Stomach smooth muscle (tissue), 2 donors: ENCODE measurements at regions not wholly inside any gene's neighbourhood (a gene's known extent, or its start where the extent isn't known, plus 50 kb on each side); places are given as distances from the start of the nearest gene placed in this dataset.
A peak's percentile ranks its signal among the peaks of the same experiment; 100 is the strongest.

ENCODE experiments used
- H3K27ac ChIP-seq: one replicate; pipeline ENCODE4 v1.7.0; 2013; ENCODE audit warnings: mild to moderate bottlenecking, low read length, inconsistent platforms
- H3K27me3 ChIP-seq, 2 donors: one replicate each; pipeline ENCODE4 v1.7.0; 2013; ENCODE audit warnings: low read length in 2 of 2; ENCODE audit not compliant: insufficient read depth in 2 of 2, control insufficient read depth in 1 of 2
- H3K36me3 ChIP-seq, 2 donors: one replicate each; pipeline ENCODE4 v1.7.0; 2013; ENCODE audit warnings: low read length in 2 of 2; ENCODE audit not compliant: control insufficient read depth in 2 of 2, insufficient read depth in 2 of 2
- H3K4me1 ChIP-seq: one replicate; pipeline ENCODE4 v1.7.0; 2013; ENCODE audit warnings: low read length; ENCODE audit not compliant: control insufficient read depth, insufficient read depth
- H3K4me3 ChIP-seq, 2 donors: one replicate each; pipeline ENCODE4 v1.7.0; 2013; ENCODE audit warnings: low read length in 2 of 2
- H3K9ac ChIP-seq, 2 donors: one replicate each; pipeline ENCODE4 v1.7.0; 2013; ENCODE audit warnings: low read length in 2 of 2, mild to moderate bottlenecking in 1 of 2
- H3K9me3 ChIP-seq, 2 donors: one replicate each; pipeline ENCODE4 v1.7.0; 2013; ENCODE audit warnings: low read length in 2 of 2; ENCODE audit not compliant: control insufficient read depth in 2 of 2
- donor health status: healthy.
- donor health status: Pancreatic carcinoma.

GRCh38 chr3:174613173-174613572 lies 246.0 kb upstream of the NAALADL2 start:
- Histone ChIP-seq H3K4me1 (peaks cover 5% of the 10 kb centered on the region), H3K4me3 (no peak overlapping the region), H3K36me3 (no peaks in the 10 kb centered on the region), H3K9ac (no peak overlapping the region), H3K27ac (peak overlapping the region; percentile 3), H3K9me3 (no peaks in the 10 kb centered on the region), H3K27me3 (no peaks in the 10 kb centered on the region)

DNA sequence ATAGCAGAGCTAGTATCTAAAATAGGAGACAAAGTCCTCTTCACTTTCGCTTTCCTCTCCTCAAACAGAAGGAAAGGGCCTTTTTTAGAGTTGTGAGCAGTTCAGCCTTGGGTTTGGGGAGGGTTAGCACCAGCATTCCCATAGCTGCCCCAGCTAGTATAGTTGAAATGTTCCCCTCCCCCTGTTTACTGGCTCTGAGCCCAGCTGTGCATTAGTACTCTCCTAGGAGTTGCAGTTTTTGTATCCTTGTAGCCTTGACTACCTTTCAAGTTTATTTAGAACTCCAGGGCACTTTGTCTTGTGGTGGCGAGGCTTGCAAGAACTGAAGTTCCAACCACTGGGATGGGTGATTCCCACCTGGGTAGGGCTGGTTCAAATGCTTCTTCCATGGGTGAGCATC lies 245.1 kb upstream of the NAALADL2 start:
- Histone ChIP-seq H3K27ac (peak overlapping the region; percentile 3), H3K9ac (no peak overlapping the region), H3K27me3 (no peaks in the 10 kb centered on the region), H3K36me3 (no peaks in the 10 kb centered on the region), H3K9me3 (no peaks in the 10 kb centered on the region), H3K4me1 (peaks cover 5% of the 10 kb centered on the region), H3K4me3 (no peak overlapping the region)

GRCh38 chr3:174618368-174619080 lies 240.6 kb upstream of the NAALADL2 start:
- Histone ChIP-seq H3K27ac (no peak overlapping the region), H3K9ac (no peak overlapping the region), H3K27me3 (no peaks in the 10 kb centered on the region), H3K4me3 (no peak overlapping the region), H3K4me1 (peaks cover 8% of the 10 kb centered on the region), H3K9me3 (no peaks in the 10 kb centered on the region), H3K36me3 (no peaks in the 10 kb centered on the region)

GRCh38 chr3:174619239-174619638 lies 239.9 kb upstream of the NAALADL2 start:
- no peaks in the 10 kb centered on the region for H3K9me3 ChIP-seq
- no peak overlapping the region for H3K4me3 ChIP-seq
- peaks cover 5% of the 10 kb centered on the region for H3K4me1 ChIP-seq
- no peaks in the 10 kb centered on the region for H3K27me3 ChIP-seq
- no peak overlapping the region for H3K9ac ChIP-seq
- no peak overlapping the region for H3K27ac ChIP-seq
- H3K36me3 ChIP-seq = no peaks in the 10 kb centered on the region

DNA sequence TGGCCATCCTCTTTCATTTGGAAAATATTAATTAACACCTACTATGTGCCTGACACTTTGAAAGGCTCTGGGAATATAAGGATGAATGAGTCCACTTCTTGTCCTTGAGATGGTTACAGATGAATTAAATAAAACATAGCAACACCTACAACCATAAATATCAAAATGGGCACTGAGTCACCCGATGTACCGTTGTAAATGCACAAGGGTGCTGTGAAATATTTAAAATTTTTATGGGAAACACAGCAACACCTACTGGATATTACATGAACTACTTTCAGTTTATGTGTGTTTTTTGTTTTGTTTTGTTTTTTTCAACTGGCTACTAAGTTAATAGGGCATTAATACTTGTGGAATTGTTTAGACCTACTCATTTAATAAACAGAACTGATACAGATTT lies 239.0 kb upstream of the NAALADL2 start:
- Histone ChIP-seq H3K9me3 (no peaks in the 10 kb centered on the region), H3K9ac (no peak overlapping the region), H3K36me3 (no peaks in the 10 kb centered on the region), H3K27ac (no peak overlapping the region), H3K27me3 (no peaks in the 10 kb centered on the region), H3K4me3 (no peak overlapping the region), H3K4me1 (peaks cover 3% of the 10 kb centered on the region)

DNA sequence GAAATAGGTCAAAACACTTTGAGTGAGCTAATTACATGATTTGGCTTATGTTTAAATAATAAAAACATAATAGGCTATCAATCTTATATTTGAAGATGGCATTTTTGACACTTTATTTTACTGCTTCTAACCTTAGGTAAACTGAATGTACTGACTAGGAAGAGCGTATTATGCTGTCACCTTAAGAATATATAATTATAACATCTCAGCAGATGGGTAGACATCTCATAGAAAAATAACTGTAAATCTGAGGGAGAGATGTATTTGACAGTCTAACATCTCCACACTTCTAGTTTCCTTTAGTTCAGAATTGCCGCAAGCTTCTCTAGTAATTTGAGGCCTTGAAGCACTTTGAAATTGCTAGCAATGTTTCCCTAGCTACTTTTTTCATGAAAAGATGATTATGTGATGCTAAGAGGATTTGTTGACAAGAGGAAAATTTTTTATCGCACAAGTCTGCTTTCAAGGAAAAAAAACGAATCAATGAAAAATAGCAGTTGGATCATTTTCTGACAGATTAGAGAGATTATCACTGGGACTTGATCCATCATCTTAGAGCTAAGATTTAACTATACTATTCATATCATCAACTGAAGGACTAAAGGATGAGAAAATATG lies 238.2 kb upstream of the NAALADL2 start:
- Histone ChIP-seq H3K36me3 (no peaks in the 10 kb centered on the region), H3K27ac (no peak overlapping the region), H3K4me3 (no peak overlapping the region), H3K27me3 (no peaks in the 10 kb centered on the region), H3K9me3 (no peaks in the 10 kb centered on the region), H3K4me1 (peaks cover 3% of the 10 kb centered on the region), H3K9ac (no peak overlapping the region)

DNA sequence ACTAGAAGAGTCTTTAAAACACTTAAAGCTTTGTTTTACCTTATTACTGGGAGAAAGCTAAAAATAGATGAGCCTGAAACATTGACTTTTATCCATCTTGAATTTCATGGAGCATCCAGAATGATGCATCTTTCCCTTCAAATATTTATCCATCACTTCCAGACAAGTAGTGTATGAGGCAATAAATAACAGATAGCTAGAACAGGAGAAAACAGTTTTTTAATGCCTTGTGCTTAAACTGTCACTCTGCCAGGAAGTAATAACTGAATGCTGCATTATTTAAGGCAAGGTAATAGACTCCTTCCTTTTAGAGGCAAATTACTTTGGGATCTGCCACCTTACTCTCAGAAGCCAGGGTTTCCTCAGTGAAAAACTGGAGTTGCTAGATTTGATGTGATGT lies 225.8 kb upstream of the NAALADL2 start:
- H3K9me3 ChIP-seq = no peaks in the 10 kb centered on the region
- H3K4me3 ChIP-seq = no peak overlapping the region
- no peak overlapping the region for H3K27ac ChIP-seq
- no peak overlapping the region for H3K9ac ChIP-seq
- H3K36me3 ChIP-seq = no peaks in the 10 kb centered on the region
- H3K27me3 ChIP-seq = no peaks in the 10 kb centered on the region
- H3K4me1 ChIP-seq = no peaks in the 10 kb centered on the region

GRCh38 chr3:174636451-174636850 lies 222.7 kb upstream of the NAALADL2 start:
- Histone ChIP-seq H3K4me1 (no peaks in the 10 kb centered on the region), H3K27ac (no peak overlapping the region), H3K9me3 (no peaks in the 10 kb centered on the region), H3K36me3 (no peaks in the 10 kb centered on the region), H3K9ac (no peak overlapping the region), H3K27me3 (no peaks in the 10 kb centered on the region), H3K4me3 (no peak overlapping the region)

GRCh38 chr3:174639406-174639805 lies 219.7 kb upstream of the NAALADL2 start:
- no peak overlapping the region for H3K9ac ChIP-seq
- no peaks in the 10 kb centered on the region for H3K27me3 ChIP-seq
- H3K36me3 ChIP-seq = no peaks in the 10 kb centered on the region
- H3K4me1 ChIP-seq = no peaks in the 10 kb centered on the region
- no peak overlapping the region for H3K27ac ChIP-seq
- H3K9me3 ChIP-seq = no peaks in the 10 kb centered on the region
- no peak overlapping the region for H3K4me3 ChIP-seq

DNA sequence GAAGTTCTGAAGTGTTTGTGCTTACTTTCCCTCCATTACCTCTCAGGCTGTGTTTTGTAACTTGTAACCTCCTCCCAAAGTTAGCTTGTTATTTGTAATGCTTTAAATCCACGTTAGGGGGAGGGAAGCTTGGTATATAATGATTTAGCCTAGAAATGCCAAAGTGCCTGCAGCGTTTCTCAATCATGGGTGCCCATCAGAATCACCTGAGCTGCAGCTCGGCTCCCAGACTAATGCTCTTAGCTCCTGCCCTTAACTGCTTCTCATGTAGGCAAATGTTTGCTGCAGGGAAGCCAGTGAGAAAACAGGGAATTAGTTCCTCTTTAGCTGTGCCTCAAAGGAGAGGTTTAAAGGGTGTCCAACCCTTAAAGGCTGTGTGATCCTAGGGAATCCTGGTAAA lies 219.2 kb upstream of the NAALADL2 start:
- Histone ChIP-seq H3K27ac (no peak overlapping the region), H3K4me1 (no peaks in the 10 kb centered on the region), H3K36me3 (no peaks in the 10 kb centered on the region), H3K4me3 (no peak overlapping the region), H3K9me3 (no peaks in the 10 kb centered on the region), H3K27me3 (no peaks in the 10 kb centered on the region), H3K9ac (no peak overlapping the region)

- no peak overlapping the region for H3K9ac ChIP-seq
- no peaks in the 10 kb centered on the region for H3K9me3 ChIP-seq
- no peaks in the 10 kb centered on the region for H3K36me3 ChIP-seq
- H3K27ac ChIP-seq = no peak overlapping the region
- H3K27me3 ChIP-seq = no peaks in the 10 kb centered on the region
- H3K4me3 ChIP-seq = no peak overlapping the region
- H3K4me1 ChIP-seq = no peaks in the 10 kb centered on the region
Measured at GRCh38 chr3:174640932-174641331, 218.2 kb upstream of the NAALADL2 start.
